DMS 273 (cell line): ENCODE measurements at regions not wholly inside any gene's neighbourhood (a gene's known extent, or its start where the extent isn't known, plus 50 kb on each side); places are given as distances from the start of the nearest gene placed in this dataset.
"Not testable (repeated sequence)": the region's sequence is repeated elsewhere in the genome, so short reads cannot be mapped to it uniquely, and the experiment has no call there.

Source experiments
- DNase-seq: peaks from one replicate; lab custom pipeline; 2025; ENCODE audit not compliant: unreplicated experiment; lab: John Stamatoyannopoulos, UW

DNA sequence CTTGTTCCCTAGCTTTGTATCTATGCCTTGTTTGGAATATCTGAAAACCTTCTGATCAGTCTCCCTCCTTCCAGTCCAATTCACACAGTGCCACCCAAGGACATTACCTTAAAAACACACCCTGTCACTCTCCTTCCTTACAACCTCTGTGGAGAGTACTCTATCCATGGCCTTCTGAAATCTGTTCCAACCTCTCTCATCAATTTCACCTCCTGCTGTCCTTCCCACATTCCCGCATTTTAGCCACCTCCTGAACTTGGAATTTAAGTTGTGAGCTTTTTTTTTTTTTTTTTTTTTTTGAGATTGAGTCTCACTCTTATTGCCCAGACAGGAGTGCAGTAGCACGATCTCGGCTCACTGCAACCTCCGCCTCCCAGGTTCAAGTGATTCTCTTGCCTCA, 824.8 kb downstream of the METTL15 start:
- no peak for DNase-seq

DNA sequence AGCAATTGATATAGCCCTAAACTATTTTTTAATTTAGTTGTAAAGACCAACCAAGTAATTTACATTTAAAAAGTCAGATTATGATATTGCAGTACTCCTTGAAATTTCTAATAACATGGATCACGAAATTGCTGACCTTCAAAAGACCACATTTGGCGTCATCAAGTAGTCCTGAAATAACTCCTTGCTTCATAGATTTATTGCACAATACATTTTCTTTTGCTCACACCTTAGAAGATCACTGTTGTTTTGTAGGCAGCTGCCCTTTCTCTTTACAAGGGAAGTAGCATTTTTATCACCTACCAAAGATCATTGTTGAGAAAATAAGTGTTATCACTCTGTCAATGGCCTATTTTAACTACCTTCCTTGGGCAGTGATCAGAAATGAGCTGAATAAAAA, 815.8 kb downstream of the METTL15 start:
- DNase-seq = no peak

DNA sequence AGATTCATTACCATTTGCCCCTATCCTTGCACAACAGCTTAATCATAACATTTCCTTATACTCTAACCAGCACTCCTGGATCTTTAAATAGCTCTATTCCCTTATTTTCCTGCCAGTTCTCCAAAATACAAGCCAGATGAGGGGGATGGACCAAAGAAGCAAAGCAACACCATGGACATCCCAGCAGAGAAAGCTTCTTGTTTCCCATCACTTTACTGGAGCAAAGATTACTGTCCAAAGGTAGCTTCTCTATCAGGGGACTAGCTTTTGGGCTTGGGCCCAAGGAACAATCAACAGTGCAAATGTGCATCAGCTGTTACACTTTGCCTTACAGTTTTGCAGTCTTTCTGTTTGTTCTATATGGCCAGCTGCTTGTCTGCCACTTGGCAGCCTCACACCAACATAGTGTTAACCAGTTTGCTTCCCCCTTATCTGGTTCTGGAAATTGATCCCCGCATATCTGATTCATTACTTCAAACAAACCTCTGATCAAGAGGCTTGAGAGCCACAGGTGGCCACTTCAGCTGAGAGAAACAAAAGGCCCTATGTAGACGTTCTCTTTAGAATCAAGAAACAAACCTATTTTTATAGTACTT, 814.3 kb downstream of the METTL15 start:
- DNase-seq = no peak

DNA sequence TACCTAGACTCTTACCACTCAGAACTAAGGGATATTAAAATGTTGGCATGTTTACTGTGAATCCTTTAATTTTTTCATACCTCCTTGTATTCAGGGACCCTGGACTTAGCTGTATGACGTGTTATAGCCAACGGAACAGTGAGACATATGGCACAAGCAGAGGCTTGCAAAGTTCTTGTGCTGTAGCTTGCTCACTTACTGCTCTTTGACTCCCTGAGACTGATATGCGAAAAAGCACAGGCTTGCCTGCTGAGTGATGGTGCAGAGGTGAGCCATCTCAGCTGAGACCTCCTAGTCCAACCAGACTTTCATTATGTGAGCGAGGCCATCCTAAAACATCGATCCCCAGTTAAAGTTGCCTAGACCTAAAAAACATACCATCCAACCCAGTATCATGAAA, 811.0 kb downstream of the METTL15 start:
- no peak for DNase-seq

DNA sequence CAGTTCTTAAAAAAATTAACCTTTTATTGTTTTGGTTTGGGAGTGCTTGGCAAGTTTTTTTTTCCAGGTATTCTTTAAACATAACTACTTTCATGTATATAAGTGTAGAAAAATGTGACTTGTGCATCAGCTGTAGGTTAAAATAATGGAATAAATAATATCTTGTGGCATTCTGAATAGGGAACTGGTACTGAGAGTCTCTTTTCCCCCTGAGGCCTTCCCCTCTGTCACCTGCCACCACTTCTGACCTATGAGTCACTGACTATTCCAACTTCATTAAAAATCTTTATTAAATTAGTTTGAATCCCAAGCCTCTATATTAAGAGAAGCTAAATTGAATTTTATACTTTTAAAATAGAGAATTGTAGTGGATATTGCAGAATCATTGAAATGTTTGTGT, 805.7 kb downstream of the METTL15 start:
- DNase-seq = no peak

DNA sequence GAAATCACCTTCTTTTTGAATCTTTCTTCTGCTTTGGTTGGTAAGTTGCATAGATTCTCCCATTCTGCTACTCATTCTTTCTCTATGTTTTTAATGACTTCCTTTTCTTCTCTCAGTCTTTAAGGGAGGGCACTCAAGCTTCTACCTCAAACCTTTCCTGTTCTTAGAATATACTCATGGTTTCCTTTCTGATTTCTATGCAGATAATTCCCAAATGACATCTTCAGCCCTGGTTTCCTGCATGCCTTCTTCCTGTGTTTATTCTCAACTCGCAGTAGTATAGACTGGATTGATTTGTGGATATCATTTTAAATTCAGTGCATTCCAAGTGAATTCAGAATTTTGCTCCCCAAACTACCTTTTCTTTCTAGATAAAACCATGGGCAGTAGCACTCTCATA, 803.6 kb downstream of the METTL15 start:
- DNase-seq = no peak

DNA sequence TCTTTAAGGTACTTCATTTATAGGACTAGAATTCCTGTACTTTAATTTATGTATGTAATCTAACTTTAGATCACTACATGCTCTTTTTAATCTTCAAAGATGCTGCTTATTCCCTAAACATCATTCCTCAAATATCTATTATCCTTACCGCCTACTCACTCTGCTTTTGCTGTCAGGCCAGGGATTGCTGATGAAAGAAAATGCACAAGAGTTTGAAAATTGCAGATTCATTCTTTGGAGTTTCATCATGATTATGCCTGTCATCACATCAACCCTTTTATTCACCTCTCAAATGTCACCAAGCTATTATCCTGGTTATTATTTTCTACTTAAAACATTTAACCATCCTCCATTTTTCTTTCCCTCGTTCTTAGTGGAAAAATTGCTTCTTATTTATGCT, 802.7 kb downstream of the METTL15 start:
- no peak for DNase-seq

DNA sequence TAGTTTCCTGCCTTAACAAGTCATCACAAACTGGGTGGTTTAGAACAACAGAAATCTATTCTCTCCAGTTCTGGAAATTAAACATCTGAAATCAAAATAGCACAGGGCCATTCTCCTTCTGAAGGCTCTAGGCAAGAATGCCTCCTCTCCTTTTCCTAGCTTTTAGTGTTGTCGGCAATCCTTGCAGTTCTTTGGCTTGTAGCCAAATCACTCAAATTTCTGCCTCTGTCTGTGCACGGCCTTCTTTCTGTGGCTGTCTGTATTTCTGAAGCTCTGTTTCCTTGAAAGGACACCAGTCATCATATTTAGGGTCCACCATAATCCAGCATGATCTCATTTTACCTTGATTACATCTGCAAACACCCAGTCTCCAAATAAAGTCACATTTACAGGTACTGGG, 795.5 kb downstream of the METTL15 start:
- no peak for DNase-seq

DNA sequence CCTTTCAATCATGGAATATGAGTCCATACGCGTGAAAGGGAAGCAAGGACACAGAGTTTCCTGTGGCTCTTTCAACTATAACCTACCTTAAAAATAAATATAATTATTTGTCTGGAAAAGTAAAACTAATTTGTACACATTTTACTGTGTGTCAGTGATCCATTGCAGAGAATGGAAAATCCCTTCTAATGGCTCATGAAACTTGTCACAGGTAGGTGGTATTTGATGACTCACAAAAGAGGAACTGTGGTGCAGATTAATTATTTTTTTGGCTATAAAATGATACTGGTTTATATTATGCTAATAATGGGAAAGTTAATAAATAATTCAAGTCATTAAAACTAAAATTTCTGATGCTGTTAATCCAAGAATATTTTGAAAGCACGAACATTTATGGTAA, 792.2 kb downstream of the METTL15 start:
- DNase-seq = no peak

DNA sequence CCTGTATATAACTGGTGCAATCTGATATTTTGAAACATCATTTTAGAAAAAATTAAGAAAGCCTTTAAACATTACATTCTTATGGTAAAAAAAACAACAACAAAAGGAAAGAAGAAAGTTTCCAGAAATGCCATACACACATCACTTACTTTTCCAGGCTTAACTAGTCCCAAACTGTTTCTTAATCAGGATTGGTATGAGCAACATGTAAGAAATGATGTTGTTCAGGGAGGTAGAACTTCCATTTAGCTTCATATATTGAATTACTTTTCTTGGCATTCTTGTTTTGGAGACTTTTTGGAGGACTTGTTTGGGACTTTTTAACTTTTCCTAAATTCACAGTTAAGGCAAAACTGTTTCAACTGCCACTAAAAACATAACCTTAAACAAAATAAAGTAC, 791.5 kb downstream of the METTL15 start:
- DNase-seq = no peak

DNA sequence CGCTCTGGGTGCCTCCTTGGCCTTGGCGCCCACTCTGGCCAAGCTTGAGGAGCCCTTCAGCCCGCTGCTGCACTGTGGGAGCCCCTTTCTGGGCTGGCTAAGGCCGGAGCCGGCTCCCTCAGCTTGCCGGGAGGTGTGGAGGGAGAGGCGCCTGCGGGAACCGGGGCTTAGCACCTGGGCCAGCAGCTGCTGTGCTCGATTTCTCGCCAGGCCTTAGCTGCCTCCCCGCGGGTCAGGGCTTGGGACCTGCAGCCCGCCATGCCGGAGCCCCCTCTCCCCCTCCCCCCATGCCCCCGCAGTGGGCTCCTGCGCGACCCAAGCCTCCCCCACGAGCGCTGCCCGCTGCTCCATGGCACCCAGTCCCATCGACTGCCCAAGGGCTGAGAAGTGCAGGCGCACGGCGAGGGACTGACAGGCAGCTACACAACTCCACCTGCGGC, 782.4 kb downstream of the METTL15 start:
- DNase-seq = not testable (repeated sequence)

DNA sequence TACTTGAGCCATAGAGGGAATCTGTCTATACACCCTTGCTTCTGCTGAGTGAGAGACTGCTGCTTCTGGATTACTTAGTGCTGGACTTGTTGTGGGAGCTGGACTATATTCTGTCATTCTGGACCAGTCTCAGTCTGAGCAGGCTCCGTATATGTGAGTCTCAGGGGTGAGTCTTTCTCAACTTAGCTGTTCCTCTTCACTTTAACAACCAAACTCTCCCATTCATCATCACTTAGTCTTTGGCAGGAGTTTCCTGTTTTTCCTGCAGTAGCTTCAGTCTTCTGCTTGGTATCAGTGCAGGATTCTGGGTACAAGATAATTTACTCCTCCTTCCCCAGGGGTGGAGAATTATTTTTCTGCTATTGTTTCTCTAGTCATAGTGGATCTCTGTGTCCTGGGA, 779.5 kb downstream of the METTL15 start:
- DNase-seq = no peak

DNA sequence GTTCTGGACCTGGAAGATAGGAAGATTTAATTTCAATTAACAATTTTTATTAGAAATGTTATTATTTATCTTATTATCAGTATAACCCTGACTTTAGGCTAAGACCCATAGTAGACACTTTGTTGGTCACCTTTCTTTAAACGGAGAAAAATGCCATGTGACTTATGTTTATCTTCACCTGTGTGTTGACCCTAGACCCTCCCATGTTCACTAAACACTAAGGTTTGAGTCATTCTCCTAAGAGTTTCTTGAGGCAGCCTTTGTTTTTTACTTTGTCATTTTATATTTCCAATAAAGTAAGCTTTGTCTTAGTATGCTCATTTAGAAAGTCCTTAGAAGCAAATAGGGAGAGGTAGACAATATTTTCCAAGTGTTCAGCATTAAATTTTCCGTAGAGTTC, 771.7 kb downstream of the METTL15 start:
- DNase-seq = no peak

DNA sequence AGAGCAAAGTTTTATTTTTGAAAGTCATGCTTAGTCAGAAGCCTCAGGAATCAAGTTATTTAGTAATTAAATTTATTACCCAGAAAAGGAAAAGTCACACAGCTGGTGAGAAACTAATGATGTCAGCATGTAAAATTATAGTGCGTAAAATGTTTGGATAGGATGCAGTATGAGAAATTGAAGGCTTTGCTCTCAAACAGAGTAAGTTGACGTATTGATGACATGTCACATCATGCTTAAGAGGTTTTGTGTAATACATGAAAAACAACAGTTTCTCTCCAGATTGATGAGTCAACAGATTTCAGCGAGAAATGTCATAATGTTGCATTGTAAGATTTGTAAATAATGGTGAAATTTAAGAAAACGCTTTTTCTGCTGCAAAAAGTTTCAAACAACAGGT, 769.8 kb downstream of the METTL15 start:
- no peak for DNase-seq

DNA sequence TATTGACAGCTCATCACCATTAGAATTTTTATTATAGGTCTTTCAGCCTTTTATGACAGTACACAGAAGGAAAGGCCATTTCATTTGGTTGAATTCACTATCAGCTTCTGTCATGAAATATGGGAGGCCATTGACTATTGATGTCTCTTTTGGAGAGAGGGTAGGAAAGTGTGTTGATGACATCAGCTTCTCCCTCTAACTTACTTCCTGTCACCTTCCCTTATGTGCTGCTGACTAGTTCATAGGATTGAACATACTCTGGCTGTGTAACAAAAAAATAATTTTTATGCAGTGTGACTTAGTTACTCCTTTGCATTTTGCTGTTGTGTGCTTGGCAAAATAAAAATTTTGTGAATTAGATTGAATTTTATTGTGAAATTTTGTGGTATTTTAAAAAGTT, 769.2 kb downstream of the METTL15 start:
- DNase-seq = no peak

DNA sequence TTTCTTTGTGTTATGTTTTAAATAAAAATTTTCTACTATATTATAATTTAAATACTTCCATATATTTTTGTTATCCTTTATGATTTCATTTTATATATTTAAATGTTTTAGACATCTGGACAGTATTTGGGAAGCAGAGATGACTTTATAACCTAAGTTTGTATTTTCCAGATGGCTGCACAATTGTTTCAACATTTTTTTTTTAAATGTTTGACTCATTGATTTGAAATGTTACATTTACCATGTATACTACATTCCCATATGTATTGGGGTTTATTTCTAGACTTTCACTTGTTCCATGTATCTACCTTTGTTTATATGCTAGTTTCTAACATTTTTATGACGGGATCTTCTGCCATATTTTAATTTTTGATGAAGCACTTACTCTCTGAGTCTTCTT, 766.5 kb downstream of the METTL15 start:
- no peak for DNase-seq

DNA sequence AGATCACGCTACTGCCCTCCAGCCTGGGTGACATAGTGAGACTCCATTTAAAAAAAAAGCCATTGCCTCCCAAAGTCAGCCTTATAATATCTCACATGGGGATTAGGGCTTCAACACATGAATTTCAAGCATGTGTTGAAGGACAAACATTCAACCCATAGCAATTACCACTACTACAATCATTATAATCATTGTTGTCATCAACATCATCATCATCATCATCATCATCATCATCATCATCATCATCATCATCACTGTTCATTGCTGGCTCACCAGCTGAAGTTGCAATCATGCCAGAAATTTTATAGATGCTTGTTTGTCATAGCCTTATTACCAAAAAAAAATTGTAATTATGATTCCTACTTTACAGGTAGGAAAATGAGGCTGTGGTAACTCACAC, 762.9 kb downstream of the METTL15 start:
- DNase-seq = no peak

DNA sequence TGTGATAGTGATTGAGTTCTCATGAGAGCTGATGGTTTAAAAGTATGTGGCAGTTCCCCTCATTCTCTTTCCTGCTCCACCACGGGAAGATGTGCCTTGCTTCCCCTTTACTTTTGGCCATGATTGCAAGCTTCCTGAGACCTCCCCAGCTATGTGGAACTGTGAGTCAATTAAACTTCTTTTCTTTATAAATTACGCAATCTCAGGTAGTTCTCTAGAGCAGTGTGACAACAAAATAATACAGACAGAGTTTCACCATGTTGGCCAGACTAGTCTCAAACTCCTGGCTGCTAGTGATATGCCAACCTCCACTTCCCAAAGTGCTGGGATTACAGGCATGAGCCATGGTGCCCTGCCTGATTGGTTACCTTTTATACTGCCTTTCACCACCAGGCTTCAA, 755.2 kb downstream of the METTL15 start:
- DNase-seq = no peak

DNA sequence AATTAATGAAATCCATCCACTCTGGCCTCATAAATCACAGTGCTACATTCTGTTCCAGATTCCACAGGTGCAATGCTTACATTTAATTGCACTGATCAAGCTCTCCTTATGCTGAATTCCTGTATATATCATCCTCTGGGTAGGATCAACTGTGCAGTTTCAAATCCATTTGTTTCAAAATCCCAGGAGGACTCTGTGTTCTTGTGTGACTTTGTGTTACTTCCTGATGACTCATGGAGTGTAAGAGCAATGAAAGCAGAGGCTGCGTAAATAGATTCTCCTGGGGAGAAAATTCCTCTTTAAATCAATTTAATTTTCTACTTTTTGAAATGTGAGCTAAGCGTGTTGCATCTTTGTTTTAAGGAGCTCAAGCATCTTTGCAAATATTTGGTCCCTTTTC, 752.7 kb downstream of the METTL15 start:
- no peak for DNase-seq

DNA sequence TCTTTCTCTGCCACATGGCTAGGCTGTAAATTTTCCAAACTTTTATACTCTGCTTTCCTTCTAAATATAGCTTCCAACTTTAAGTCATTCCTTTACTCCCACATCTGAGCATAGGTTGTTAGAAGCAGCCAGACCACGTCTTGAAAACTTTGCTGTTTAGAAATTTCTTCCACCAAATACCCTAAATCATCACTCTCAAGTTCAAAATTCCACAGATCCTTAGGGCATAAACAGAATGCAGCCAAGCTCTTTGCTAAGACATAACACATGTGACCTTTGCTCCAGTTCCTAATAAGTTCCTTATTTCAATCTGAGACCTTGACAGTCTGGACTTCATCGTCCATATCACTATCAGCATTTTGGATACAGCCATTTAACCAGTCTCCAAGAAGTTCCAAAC, 749.9 kb downstream of the METTL15 start:
- DNase-seq = no peak

DNA sequence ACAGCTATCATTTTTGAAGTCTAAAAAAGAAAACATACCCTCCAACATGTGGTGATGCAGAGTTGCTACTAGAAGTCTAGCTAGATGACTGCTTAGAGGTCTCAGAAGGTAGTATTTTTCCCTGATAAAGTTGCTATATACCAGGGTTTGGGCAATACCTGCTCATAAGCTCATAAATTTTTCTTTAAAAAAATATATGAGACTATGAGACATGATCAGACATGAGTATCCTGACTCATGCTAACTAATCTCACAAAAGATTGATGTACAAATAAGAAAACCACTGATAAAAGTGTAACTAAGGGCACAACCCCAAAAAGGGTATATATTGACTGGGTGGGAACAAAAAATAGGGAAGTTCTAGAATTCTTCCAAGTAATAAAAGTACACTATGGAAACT, 740.9 kb downstream of the METTL15 start:
- DNase-seq = no peak

DNA sequence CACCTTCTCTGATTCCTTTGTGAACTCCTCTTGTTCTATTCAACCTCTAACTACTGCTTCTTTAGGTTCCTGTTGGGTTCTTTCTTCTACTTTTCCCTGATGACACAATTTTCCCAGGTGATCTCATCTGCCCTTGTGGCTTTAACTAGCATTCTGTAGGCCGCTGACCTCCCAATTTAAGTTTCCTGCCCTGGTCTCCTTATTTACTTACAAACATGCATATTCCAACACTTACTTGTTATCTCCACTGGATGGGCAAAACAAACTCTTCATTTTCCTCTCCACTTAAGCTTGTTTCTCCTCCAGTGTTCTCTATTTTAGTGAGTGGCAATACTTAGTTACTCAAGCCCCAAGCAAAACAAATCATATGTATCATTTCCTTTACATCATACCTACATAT, 734.5 kb downstream of the METTL15 start:
- DNase-seq = no peak

DNA sequence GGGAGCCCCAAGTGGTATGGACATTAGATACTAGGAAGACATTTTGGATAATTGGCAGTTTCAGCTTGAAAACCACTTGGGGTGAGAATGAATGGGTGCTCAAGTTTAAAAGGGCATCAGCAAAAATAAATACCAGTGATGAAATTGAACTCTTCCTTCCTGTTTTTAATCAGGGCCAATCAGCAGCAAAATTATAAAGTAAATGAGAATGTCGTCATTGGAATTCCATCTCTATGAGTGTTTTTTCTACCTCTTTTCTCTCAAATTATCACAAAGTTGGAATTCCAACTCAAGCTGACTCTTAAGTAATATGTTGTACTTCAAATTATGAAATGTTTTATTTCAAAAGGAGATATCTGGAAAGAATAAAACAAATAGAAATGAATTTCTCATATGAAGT, 730.6 kb downstream of the METTL15 start:
- no peak for DNase-seq

DNA sequence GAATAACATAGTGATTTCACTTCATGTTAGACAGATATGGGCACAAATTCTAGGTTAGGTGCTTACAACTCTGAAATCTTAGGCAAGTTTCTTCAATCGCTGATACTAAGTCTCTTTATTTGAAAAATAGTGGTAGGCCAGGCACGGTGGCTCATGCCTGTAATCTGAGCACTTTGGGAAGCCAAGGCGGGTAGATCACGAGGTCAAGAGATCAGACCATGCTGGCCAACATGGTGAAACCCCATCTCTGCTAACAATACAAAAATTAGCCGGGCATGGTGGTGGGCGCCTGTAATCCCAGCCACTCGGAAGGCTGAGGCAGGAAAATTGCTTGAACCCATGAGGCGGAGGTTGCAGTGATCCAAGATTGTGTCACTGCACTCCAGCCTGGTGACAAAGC, 729.4 kb downstream of the METTL15 start:
- DNase-seq = no peak
